RPMI8226 (cell line): ENCODE measurements at regions not wholly inside any gene's neighbourhood (a gene's known extent, or its start where the extent isn't known, plus 50 kb on each side); places are given as distances from the start of the nearest gene placed in this dataset.
A peak's percentile ranks its signal among the peaks of the same experiment; 100 is the strongest.

Source experiments
- DNase-seq: peaks from one replicate; pipeline ENCODE4 v3.0.0-alpha.2; 2015

DNA sequence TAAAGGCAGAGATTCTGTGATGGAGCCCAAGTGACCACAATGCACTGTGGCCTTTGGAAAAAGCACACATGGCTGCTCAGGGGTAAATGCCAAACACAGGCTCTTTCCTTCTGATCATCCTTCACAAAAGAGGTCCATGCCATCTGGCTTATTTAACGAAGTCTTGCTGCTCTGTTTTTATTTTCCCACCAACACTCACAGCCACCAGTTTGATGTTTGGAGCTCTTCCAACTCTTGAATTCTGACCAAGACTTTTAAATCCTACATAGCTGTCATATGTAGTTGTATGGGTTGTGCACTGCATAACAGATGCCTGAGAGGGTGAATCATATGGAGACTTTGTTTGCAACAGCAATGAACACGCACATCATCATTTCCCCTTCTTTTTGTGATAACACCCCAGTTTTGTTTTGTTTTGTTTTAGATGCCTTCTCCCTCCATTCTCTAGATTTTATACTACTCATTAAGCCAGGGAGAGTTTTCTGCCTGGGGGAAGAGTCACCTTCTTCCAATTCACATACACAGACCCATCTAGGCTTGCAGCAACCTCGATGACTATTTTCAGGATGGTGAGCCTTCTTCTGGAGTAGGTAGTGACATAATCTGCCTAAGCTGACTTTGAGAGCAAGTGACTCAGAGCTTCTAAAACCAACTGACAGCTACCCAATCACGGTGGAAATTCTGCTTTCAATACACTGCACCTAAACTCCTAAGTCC, 145.2 kb upstream of the WSCD2 start:
- no peak for DNase-seq

- DNase-seq: no peak
Measured at GRCh38 chr12:107984973-107985372, 144.1 kb upstream of the WSCD2 start.

GRCh38 chr12:107986183-107986582, 142.9 kb upstream of the WSCD2 start:
- no peak for DNase-seq

DNA sequence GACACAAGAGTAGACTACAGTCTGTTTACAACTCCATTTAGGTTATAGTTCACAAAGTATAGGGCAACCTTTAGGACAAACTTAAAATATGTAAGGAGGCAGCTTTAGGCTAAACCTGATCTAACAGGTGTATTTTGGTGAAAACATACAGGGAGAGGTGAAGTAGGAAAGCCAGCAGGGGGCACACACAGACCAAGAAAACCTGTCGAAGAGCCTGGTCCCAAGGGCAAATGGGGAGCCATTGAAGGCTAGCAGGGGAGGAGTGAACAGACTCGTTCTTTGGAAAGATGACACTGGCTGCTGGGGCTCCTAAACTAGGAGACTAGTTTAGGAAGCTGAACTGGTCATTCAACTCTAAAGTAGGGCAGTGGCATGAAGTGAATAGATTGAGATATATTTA, 138.8 kb upstream of the WSCD2 start:
- DNase-seq: peak; percentile 34

DNA sequence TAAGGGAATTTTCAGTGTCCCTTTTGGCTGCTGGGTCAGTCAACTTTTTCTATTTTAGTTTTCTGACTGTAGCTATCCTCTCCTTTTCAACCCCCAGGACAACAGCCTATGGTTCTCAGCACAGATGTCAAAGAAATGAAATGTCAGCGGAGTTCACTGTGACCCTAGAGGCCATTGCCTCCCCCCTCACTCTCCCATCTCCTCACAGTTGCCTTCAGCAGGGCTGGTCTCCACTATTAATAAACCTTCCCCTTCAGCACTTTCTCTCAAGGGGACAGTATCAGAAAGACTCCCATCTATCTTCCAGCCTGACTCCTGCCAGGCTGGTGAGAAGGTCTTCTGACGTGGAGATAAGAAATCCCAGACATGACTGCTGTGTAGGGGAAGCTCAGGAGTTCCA, 137.1 kb upstream of the WSCD2 start:
- no peak for DNase-seq

GRCh38 chr12:107992870-107993451, 136.1 kb upstream of the WSCD2 start:
- peak; percentile 40 for DNase-seq

DNA sequence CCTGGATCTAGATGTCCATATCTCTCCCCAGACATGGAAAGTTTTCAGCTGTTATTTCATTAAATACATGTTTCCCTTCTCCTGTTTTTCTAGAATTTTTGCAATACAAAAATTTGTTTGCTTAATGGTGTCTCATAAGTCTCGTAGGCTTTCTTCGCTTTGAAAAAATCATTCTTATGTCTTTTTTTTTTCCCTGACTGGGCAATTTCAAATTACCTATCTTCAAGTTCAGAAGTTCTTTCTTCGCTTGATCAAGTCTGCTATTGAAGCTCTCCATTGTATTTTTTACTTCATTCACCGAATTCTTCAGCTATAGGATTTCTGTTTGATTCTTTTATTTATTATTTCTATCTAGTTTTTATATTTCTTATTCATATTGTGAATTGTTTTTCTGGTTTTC, 130.2 kb upstream of the WSCD2 start:
- DNase-seq: no peak

DNA sequence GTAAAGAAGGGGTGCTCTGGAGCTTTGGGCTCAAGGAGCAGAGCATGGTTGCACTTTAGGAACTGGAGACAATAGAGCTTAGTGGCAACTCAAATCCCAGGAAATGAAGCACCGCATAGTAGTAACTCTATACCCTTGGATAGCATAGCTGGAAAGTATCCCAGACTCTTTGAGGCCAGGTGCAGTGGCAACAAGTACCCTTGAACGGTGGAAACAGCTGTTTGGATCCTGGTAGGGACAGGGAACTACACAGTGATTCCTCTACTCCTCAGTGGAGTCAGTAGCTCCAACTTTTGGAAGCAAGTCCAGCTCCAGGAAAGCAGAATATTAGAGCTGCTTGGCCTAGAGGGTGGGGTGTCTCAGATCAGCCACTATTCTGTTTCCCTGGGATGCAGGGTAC, 129.0 kb upstream of the WSCD2 start:
- DNase-seq: no peak

- peak; percentile 11 for DNase-seq
Measured at GRCh38 chr12:108004319-108004718, 124.8 kb upstream of the WSCD2 start.

DNA sequence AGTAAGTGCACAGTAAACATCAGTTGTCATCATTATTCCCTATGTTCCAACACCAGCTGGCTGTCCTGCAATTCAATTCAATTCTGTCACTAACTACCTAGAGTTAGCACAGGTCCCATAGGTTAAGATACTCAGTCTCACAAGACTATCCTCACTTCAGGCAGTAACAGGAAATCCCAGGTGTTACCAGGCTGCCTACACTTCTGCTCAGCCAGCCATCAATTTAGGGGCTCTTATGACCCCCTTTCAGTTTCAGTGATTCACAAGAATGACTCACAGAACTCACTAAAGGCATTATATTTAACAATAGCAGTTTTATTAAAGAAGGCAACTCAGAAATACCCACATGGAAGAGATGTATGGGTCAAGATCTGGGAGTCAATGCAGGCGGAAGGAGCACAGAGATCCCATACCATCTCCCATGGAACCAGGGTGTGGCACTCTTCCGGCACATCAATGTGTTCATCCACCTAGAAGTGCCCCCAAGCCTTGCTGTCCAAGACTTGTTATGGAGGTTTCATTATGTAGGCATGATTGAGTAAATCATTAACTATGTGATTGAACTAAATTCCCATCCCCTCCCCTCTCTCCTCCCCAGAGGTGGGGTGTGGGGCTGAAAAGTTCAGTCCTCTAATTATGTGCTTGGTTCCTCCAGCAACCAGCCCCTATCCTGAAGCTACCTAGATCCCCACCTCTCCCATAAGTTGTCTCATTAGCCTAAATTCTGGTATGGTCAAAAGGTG, 120.8 kb upstream of the WSCD2 start:
- no peak for DNase-seq

GRCh38 chr12:108009442-108010070, 119.5 kb upstream of the WSCD2 start:
- DNase-seq: no peak

GRCh38 chr12:108016022-108016564, 113.0 kb upstream of the WSCD2 start:
- DNase-seq: no peak

DNA sequence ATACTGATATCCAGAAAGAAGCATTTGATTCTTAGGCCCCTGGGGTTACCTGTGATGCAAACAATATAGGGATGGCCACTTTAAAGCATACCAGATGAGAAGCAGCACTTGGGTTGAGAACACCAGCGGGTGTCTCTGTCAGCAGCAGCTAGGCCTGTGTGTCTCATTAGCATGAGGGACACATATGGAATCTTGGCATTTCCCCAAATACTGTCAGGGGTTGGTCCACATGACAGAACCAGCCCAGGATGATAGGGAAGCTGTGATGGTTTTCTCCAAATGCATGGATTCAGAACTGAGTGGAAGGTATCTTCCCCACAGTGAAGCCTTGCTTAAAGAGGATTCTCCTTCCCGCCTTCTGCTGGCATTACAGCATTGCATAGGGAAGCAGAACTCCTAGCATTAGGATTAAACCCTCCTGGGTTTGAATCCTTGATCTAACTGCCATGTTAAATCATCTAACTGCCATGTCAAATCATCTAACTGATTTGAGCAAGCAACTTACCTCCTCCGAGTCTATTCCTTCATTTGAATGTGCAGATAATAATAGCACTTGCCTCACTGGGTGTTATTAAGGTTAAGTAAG, 111.5 kb upstream of the WSCD2 start:
- no peak for DNase-seq

DNA sequence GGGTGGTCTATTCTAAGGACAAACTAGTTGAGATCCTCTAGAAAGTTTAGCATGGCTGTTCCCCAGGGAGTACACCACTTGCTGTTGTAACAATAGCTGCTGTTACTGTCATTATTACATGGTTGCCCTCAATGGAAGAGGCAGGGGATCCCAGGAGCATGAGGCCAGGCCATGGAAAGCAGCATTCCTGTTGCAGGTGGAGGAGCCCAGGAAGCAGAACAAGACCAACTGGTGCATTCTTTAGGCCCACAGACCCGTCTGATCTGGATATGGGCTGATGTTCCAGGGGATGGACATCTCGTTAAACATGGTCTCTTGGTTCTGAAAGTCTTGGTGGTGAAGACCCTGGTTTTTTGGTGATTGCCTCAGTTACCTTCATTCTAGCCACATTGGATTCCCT, 109.2 kb upstream of the WSCD2 start:
- DNase-seq: no peak

- DNase-seq: no peak
Measured at GRCh38 chr12:108021141-108021540, 107.9 kb upstream of the WSCD2 start.

GRCh38 chr12:108021949-108022522, 107.1 kb upstream of the WSCD2 start:
- DNase-seq: no peak

- DNase-seq: no peak
Measured at GRCh38 chr12:108029051-108029835, 99.8 kb upstream of the WSCD2 start.

DNA sequence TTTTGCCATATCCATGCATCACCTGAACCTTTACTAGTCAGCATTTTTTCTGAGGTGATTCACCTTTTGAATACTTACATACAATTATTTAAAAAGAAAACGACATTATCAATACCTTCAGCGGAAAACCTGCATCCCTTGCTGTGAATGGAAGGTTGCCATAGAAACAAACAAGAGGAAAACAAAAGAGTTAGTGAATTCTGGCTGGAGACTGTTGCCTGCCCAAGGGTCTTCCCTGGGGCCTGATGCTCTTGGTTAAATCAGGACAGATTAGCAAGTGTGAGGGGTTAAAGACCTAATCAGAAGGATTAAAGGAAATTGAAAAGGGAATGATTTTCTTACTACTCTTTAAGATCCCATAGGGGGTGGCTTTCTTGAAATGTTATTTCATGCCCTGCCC, 96.0 kb upstream of the WSCD2 start:
- no peak for DNase-seq

GRCh38 chr12:108035372-108035771, 93.7 kb upstream of the WSCD2 start:
- DNase-seq: no peak

GRCh38 chr12:108037960-108038359, 91.1 kb upstream of the WSCD2 start:
- DNase-seq: no peak

DNA sequence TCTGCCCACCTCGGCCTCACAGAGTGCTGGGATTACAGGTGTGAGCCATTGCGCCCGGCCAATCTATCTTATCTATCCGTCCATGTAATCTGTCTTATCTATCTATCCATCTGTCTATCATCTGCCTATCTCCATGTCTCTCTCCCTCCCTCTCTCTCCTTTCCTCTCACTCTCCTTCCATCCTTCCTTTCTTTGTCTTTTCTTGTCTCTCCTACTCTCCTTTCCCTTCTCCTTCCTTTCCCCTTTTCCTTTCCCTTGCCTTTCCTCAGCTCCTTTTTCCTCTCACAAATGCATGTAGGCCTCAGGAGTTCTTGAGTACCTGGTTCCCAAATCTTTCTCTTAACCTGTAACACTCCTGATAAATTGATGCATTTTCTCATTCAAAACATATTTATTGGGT, 89.3 kb upstream of the WSCD2 start:
- DNase-seq: no peak

DNA sequence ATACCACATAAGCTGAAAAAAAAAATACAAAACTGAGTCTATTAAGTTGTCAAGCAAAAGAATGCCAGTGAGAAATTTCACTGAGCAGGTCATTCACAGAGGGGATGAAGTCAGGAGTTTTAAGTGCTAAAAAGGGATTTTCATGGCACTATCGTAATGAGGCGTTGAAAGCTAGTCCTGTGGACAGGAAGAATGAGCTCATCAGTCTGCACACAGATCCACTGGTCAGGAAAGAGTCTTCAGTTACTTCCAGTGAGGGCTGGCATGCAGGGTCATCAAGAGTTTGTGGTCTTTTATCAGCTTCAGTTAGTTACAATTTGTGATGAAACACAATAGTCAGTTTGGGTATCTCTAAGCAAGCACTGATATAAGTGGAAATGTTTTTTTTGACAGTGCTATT, 88.1 kb upstream of the WSCD2 start:
- DNase-seq: no peak
